ENCODE measurements at regions not wholly inside any gene's neighbourhood (a gene's known extent, or its start where the extent isn't known, plus 50 kb on each side); places are given as distances from the start of the nearest gene placed in this dataset.
"Not testable (repeated sequence)": the region's sequence is repeated elsewhere in the genome, so short reads cannot be mapped to it uniquely, and the experiment has no call there.

GRCh38 chr4:44563496-44563895 is 87.9 kb downstream of the YIPF7 start:
- DNase-seq (ENCODE audit: low spot score), result no peak

DNA sequence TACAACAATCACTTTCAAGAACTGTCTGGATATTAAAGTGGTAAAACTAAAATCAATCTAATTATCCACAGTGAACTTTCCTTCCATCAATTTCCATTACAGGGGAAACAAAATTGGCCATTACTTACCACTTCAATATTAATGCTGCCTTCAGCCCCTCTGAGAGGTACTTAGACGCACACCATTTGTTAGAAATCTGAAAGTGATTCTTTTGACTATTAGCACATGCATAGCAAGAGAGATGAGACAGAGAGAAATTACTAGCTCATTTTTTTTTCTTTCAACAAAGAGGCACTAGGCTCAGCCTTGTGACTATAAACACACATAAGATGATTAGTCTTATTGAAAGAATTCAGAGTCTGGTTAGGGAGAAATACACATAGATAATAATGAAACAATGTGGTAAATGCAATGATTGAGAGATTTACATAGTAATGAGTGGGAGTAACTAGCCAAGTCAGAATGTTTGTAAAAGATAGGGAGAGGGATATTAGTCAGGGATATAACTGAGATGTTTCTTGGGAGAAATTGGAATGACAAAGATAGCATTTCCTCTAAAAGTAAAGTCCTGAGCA is 93.3 kb downstream of the YIPF7 start:
- no peak for DNase-seq (ENCODE audit: low spot score)

- DNase-seq (ENCODE audit: low spot score), result no peak
Measured at GRCh38 chr4:44554768-44555167, 96.7 kb downstream of the YIPF7 start.

DNA sequence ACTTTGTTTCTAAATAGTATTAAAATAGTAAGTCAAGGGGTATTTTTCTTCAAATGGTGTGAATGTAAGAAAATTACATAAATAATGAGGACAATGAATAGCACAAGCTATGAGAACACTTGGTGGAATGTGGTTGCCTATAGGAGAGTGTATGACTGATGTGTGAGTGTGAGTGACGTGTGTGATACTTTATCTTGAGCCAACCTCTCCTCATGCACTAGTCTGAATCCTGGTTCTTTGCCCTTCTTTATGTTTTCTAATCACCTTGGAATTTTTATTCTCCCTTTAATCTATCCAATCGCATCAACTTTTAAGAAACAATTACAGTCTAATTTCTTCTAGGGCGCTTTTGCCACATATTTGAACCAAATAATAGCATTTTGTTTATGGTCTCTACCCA is 98.2 kb downstream of the YIPF7 start:
- peak; percentile 57 for DNase-seq (ENCODE audit: low spot score)

GRCh38 chr4:44545781-44546180 is 97.2 kb upstream of the KCTD8 start:
- DNase-seq (ENCODE audit: low spot score), result no peak

- DNase-seq (ENCODE audit: low spot score), result peak; percentile 41
Measured at GRCh38 chr4:44544158-44544557, 95.5 kb upstream of the KCTD8 start.

DNA sequence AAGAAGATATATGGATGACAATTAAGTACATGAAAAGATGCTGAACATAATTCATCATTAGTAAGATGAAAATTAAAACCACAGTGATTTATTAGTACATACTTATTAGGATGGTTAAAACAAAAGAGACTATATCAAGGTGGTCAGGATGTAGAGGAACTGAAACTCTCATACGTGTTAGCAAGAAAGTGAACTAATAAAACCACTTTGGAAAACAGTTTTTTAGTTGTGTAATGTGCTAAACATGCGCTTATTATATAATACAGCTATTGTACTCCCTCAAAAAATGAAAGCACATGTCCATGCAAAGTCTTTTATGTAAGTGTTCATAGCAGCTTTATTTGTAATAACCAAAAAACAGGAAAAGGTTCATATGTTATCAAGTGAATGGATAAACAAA is 89.9 kb upstream of the KCTD8 start:
- DNase-seq (ENCODE audit: low spot score), result no peak

DNA sequence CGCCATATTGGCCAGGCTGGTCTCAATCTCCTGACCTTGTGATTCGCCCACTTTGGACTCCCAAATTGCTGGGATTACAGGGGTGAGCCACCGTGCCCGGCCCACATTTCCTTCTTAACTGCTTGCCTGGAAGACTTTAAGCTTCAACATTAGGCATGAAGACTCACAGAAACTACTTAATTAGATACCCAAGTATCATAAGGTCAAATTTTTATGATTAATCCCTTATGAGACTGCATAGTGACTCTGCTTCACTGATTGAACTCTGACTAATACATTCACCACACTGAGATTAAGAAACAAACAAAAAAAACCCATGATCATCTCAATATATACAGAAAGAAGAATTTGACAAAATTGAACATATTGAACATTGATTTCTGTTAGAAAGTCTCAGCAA is 87.4 kb upstream of the KCTD8 start:
- DNase-seq (ENCODE audit: low spot score), result no peak

DNA sequence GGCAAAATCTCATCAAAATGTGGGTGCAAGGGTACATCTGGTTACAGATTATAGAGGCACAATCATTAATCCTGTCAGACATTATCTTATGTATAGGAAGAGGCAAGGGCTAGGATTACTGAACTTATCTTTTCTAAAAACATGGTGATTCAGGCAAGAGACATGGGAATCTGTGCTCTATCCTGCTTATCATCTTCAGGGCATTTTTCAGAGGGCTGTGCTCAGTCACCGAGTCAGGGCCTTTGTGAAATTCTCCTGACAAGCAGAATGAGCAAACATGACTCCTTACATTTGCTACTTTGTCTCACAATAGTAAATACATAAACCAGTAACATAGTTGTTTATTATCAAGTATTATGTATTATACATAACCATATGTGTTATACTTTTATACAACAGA is 84.2 kb upstream of the KCTD8 start:
- no peak for DNase-seq (ENCODE audit: low spot score)

GRCh38 chr4:44522761-44523445 is 74.3 kb upstream of the KCTD8 start:
- DNase-seq (ENCODE audit: low spot score), result peak; percentile 8

DNA sequence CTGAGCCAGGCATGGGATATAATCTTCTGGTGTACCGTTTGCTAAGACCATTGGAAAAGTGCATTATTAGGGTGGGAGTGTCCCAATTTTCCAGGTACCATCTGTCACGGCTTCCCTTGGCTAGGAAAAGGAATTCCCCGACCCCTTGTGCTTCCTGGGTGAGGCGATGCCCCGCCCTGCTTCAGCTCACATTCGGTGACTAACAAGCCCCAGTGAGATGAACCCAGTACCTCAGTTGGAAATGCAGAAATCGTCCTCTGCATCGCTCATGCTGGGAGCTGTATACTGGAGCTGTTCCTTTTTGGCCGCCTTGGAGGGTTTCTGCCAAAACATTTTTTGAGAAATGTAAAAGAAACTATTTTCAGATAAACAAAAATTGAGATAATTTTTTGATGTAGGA is 53.6 kb upstream of the KCTD8 start:
- DNase-seq (ENCODE audit: low spot score), result not testable (repeated sequence)

Data from RKO (cell line).